SKM-1 (cell line): ENCODE measurements at regions not wholly inside any gene's neighbourhood (a gene's known extent, or its start where the extent isn't known, plus 50 kb on each side); places are given as distances from the start of the nearest gene placed in this dataset.
"Not testable (repeated sequence)": the region's sequence is repeated elsewhere in the genome, so short reads cannot be mapped to it uniquely, and the experiment has no call there.

Source experiments
- DNase-seq: peaks from one replicate; lab custom pipeline; 2025; ENCODE audit not compliant: unreplicated experiment; lab: John Stamatoyannopoulos, UW

DNA sequence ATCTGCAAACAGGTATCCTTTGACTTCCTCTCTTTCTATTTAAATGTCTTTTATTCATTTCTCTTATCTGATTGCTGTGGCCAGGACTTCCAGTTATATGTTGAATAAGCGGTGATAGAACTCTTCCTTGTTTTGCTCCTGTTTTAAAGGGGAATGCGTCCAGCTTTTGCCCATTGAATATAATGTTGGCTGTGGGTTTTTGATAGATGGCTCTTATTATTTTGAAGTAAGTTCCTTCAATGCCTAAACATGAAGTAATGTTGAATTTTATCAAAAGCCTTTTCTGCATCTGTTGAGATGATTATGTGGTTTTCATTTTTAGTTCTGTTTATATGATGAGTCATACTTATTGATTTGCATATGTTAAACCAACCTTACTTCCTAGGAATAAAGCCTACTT lies 300.5 kb upstream of the CTNND2 start:
- no peak for DNase-seq

DNA sequence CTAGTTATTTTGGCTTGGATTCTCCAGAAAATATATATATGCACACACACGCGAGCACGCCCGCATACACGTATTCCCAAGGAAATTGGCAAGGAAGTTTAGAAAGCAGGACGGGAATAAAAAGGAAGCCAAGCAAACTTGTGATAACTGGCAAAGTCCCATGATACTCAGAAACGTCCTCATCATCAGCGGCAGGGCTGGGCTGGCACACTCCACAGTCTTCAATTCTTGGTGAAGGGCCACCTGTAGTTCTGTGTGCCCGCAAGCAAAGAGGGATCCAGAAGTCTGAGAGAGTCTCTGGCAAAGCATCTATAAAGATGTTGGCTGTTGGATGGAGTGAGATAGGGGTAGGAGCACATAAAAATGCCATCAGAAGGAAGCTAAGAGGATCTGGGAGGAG lies 289.3 kb upstream of the CTNND2 start:
- DNase-seq: no peak

GRCh38 chr5:12183003-12183402 lies 278.8 kb upstream of the CTNND2 start:
- DNase-seq: no peak

GRCh38 chr5:12177851-12178250 lies 273.6 kb upstream of the CTNND2 start:
- no peak for DNase-seq

DNA sequence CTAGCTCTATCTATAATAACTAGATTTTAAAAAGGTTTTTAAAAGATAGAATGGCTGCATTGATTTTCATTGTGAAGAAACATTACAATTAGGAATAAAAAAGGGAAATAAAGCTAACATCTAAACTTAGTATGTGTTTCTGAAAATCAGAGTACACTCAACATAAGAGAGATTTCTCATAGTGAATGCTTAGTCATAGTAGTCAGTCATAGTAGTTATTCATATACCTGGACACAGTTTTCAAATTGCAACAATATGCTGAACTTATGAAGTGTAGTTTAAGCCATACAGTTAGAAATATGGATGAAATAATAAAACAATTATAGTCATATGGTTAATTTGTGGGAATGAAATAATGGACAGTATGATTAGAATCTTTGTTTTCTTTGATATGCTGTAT lies 273.0 kb upstream of the CTNND2 start:
- DNase-seq: no peak

- DNase-seq: no peak
Measured at GRCh38 chr5:12175914-12176585, 271.8 kb upstream of the CTNND2 start.

DNA sequence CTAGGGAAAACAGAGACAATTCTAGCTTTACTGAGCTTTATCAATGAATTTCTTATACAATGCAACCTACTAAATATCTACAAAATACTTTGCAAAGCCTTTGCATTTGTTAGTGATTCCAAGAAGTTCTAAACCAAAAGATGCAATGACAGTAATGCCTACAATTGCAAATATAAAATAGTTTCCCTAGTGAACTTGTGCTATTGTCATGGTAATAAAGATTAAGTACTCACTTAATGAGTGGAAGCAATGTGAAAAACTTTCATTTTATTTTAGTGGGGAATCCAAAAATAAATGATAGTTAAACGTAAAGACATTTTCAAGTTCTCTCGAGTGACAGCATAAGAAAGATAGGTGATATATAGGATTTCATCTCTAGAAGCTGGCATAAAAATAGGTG lies 270.5 kb upstream of the CTNND2 start:
- DNase-seq: no peak

GRCh38 chr5:12169536-12169935 lies 265.3 kb upstream of the CTNND2 start:
- DNase-seq: no peak

DNA sequence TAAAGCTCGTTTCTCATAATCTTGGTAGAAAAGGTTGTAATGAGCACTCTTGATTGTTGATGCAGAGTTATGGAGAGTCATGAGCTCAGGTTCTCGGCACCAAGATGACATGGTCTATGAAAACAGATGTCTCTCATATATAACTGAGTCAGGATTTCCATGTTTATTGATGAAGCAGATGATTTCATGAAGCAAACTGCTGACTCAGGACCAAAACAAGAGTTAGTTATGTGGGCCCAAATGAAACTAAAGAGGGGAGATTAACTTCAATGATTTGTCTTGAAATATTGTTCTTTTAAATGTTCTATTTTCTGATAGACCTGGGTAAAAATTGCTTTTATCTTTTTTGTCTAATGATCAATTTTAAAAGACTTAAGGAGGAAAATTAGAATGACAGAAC lies 258.6 kb upstream of the CTNND2 start:
- DNase-seq: no peak

- DNase-seq: no peak
Measured at GRCh38 chr5:12147513-12147912, 243.3 kb upstream of the CTNND2 start.

GRCh38 chr5:12141496-12141895 lies 237.2 kb upstream of the CTNND2 start:
- DNase-seq: no peak

DNA sequence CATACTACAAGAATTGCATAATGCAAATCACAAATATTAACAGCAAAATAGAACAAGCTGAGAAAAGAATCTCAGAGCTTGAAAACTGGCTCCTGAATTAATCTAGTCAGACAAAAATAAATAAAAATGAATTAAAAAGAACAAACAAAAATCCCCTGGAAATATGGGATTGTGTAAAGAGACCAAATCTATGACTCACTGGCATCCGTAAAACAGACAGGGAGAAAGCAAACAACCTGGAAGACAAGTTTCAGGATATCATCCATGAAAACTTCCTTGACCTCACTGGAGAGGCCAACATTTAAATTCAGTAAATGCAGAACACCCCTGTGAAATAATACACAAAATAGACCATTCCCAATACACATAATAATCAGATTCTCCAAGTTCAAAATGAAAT lies 229.3 kb upstream of the CTNND2 start:
- no peak for DNase-seq

- DNase-seq: not testable (repeated sequence)
Measured at GRCh38 chr5:12131020-12131419, 226.8 kb upstream of the CTNND2 start.

- no peak for DNase-seq
Measured at GRCh38 chr5:12125895-12126294, 221.6 kb upstream of the CTNND2 start.

- no peak for DNase-seq
Measured at GRCh38 chr5:12119657-12120056, 215.4 kb upstream of the CTNND2 start.

GRCh38 chr5:12114075-12114474 lies 209.8 kb upstream of the CTNND2 start:
- no peak for DNase-seq

DNA sequence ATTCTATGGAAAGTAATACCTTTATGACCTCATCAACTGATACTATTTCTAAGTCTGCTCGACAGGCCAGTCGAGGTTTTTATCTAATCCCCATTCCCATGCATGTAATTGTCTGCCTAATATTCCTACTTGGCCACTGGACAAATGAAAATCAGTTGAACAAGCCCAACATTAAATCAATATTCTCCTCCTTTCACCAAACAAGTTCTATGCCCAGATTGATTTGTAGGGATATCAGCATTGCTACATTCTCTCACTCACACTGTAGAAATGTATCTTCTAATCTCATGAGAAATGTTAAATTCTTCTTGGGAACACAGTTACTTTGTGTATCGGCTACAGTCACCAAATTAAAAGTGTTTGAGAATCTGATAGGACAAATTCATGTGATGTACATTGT lies 208.8 kb upstream of the CTNND2 start:
- no peak for DNase-seq

- no peak for DNase-seq
Measured at GRCh38 chr5:12111261-12111660, 207.0 kb upstream of the CTNND2 start.

GRCh38 chr5:12110629-12111028 lies 206.4 kb upstream of the CTNND2 start:
- DNase-seq: no peak

DNA sequence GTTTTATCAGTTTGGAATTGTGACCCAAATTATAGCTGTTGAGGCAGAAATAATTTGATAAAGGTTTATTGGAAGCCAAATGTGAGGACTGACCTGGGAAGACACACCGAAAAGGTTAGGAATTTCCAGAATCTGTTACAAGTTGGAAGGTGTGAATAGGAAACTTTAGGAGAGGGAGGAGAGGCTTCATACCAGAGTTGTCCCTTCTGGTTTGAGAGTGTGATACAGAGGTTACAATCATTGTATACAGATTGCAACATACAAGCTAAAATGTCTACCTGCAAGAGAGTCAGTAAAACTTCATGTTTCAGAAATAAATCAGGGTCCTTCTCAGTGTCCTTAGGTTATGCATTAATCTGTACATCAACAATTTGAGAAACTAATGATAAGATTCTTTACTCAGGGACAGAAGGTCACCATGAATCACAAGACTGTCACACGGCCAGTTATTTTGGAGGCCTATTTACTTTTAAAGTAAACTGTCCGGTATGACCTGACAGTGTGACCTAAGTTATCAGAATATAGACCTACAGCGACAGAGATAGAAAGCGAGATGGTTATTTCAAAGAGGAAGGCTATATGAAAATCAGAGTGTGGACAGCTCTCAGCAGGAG lies 204.9 kb upstream of the CTNND2 start:
- DNase-seq: no peak

- no peak for DNase-seq
Measured at GRCh38 chr5:12102151-12102550, 197.9 kb upstream of the CTNND2 start.

GRCh38 chr5:12100542-12100941 lies 196.3 kb upstream of the CTNND2 start:
- DNase-seq: no peak

- DNase-seq: no peak
Measured at GRCh38 chr5:12099296-12099695, 195.1 kb upstream of the CTNND2 start.
